Activated gamma-delta T cell treated with Interleukin-2 at 50 U/mL for 16 hours (primary cell): ENCODE measurements at regions not wholly inside any gene's neighbourhood (a gene's known extent, or its start where the extent isn't known, plus 50 kb on each side); places are given as distances from the start of the nearest gene placed in this dataset.
"Not testable (repeated sequence)": the region's sequence is repeated elsewhere in the genome, so short reads cannot be mapped to it uniquely, and the experiment has no call there.

ENCODE experiments used
- DNase-seq: peaks from one replicate; pipeline ENCODE4 v3.0.0-alpha.2; 2020

DNA sequence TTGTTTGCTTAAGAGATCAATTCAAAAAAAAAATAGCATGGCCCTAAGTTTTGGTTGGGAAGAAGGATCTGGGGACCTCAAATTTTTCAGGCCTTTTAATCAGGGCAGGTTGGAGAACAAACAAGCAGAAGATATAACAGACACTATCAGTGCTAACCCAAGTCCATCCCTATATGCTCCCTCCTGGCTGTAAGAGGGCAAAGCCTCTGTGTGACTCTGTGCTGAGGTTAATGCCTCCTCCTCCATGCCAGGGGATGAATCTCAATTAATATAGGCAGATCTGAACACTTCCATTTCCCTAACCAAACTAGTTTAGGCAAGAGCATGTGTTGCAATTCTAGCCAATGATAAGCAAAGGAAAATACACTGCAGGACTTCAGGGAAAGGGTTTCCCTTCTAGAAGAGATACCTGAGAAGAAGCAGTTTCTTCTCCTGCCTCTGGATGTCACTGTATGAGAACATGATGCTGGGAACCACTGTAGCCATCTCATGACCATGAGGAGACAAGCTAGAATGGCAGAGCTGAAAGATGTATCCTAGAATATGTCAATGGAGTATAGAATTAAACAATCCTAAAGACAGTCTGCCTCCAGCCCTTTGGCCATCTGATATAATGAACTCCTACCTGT, 76.0 kb downstream of the CHD9NB start:
- DNase-seq: no peak

DNA sequence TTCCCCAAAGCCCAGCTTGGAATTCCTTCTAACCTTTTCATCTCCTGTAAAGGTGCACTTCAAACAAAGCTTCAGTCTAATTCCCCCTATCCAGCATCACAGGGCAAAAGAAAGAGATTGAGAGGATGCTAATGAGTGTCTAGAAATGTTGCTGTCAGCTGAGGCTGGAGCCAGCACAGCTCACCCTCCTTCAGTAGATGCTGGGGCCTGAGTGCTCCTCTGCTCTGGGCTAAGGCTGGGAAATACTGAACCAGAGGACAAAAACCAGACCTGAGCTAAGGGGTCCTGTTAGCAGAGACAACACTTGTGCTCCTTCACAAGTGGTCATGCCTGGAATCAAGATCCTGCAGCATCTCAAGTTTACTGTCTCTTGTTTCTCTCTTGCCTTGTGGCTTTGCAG, 85.0 kb downstream of the CHD9NB start:
- no peak for DNase-seq

GRCh38 chr16:52964290-52964689, 88.4 kb downstream of the CHD9NB start:
- no peak for DNase-seq

- no peak for DNase-seq
These were observed 88.8 kb downstream of the CHD9NB start for GRCh38 chr16:52963855-52964242.

DNA sequence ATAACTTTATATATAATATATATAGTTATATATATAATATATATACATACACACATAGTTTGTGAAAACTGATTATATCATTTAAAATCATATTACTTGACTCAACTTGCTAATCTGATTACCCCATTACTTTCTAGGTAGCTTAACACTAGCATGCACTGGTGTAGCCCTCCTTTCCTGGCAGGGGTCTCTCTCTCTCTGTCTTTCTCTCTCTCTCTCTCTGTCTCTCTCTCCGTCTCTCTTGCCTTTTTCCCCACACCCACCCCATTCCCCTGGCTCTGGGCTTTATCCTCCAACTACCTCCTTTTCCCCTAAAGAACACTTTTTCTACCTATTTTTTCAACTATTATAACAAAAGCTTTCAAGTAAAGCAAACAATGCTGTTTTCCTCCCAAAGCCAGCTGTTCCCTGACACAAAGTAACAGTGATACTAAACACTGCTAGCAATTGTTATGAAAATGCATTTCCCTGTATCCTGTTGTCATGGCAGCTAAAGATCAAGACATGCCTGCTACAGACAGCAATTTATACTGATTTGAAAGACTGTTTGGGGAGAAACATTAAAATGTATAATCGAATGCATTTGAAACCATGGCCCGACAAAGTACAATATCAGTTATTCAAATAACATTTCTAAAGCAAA, 89.4 kb downstream of the CHD9NB start:
- no peak for DNase-seq

DNA sequence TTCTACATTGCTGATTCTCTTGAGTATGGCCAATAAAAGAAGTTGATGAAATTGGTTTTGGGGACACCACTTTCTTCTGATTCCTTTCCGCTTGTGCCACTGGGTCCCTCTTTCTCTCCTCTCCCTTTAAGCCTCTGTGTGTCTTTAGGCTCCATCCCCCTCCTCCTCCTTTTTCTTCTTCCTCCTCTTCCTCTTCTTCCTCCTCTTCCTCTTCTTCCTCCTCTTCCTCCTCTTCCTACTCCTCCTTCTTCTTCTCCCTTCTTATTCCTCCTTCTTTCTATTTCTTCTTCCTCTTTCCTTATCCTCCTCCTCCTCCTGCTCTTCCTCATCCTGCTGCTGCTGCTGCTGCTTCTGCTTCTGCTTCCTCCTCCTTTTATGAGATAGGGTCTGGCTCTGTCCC, 93.7 kb downstream of the CHD9NB start:
- DNase-seq: no peak

GRCh38 chr16:52957199-52957598, 95.5 kb downstream of the CHD9NB start:
- DNase-seq: no peak

DNA sequence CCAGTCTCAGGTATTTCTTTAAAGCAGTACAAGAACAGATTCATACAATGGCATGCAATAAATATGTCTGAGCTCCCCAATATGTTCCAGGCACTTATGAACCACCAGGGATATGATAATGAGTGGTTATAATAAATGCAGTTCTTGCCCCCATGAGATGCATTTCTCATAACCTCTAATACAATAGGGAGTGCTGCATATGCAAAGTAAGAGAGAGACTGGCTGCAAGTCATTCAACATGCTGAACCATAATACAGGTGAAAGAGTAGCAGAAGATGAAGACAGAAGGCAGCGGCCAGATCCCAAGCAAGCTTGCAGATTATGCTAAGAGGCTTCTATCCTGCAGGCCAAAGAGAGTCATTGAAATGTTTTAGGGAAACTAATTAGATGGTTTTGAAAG, 96.7 kb downstream of the CHD9NB start:
- DNase-seq: no peak

GRCh38 chr16:52953215-52953614, 99.5 kb downstream of the CHD9NB start:
- no peak for DNase-seq

GRCh38 chr16:52948946-52949345, 103.8 kb downstream of the CHD9NB start:
- DNase-seq: no peak

- DNase-seq: no peak
These were observed 120.4 kb downstream of the CHD9NB start for GRCh38 chr16:52932321-52932720.

DNA sequence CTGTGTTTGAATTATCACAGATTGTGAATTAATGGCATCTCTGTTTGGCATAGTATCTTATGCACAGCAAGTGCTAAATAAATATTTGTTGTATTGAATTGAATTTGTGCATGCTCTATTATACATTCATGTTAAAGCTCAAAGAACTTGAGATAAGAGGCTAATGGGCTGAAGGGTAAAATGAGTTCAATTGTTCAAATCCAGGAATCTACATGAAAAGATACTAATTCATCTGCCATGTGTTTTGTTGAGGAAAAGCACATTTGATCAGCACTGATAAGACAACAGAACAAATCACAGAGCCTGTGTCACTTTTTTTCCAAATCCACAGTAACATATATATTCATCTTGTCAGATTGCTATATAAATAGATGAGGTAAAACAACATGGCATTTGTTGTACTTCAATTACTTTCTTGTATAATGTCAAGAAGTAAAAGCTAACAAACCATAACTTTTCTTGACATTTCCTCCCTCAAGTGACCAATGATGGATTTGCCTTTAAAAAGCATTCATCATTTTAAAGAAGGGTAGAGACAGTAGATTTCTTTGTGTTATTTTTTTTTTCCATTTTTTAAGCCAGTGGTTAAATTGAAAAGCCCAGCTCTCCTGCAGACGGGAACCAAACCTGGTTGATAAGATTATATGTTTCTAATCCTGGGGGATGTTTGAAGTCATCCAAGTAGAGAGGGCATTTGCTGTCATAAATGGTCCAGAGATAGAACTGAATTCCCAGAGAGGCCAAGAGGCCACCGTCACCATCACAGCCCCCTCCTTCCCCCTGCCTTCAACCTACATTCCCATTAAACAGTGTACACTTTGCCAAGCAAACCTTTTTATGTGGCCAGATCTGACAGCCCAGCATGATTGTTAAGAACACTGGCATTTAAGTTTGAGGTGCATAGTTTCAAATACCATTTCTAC, 123.0 kb downstream of the CHD9NB start:
- DNase-seq: no peak

GRCh38 chr16:52928955-52929354, 123.7 kb downstream of the CHD9NB start:
- no peak for DNase-seq

- no peak for DNase-seq
These were observed 127.6 kb downstream of the CHD9NB start for GRCh38 chr16:52925143-52925542.

- no peak for DNase-seq
These were observed 128.5 kb downstream of the CHD9NB start for GRCh38 chr16:52924162-52924561.

- DNase-seq: no peak
These were observed 131.6 kb downstream of the CHD9NB start for GRCh38 chr16:52921104-52921503.

- DNase-seq: no peak
These were observed 132.4 kb downstream of the CHD9NB start for GRCh38 chr16:52920331-52920730.

- no peak for DNase-seq
These were observed 138.3 kb downstream of the CHD9NB start for GRCh38 chr16:52914428-52914827.

GRCh38 chr16:52912565-52913173, 140.0 kb downstream of the CHD9NB start:
- DNase-seq: peak; percentile 4

- not testable (repeated sequence) for DNase-seq
These were observed 144.6 kb downstream of the CHD9NB start for GRCh38 chr16:52908057-52908456.

- no peak for DNase-seq
These were observed 146.4 kb downstream of the CHD9NB start for GRCh38 chr16:52906281-52906680.

DNA sequence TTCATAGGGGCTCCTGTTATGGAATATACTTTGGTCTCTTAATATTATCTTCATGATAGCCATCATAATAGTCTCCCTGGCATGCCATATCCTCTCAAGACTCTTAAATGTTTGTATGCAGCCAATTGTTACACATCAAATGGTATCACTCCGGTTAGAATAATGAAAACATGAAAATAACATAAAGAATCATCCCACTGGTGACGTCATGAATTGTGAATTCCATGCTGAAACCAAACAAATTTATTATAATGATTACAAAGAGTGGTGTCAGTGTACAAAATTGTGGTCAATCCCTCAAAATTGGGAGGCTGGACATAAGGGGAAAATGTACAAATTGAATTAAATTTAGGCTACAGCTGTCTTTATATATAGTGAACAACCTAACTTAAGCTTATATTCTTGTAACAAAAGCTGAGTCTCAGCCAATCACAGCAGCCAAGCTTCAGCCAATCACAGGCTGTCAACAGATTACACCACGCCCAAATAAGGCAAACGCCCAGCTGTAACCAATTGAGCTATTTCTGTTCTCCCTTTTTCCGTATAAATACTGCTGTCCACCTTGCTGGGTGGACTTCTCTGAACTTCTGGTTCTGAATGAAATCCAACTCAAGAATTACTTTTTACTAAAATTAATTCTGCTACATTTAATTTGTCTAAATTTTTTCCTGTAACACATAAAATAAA, 156.1 kb downstream of the CHD9NB start:
- DNase-seq: no peak

GRCh38 chr16:52874042-52874441, 178.7 kb downstream of the CHD9NB start:
- DNase-seq: no peak
